ENCODE measurements at regions not wholly inside any gene's neighbourhood (a gene's known extent, or its start where the extent isn't known, plus 50 kb on each side); places are given as distances from the start of the nearest gene placed in this dataset.

DNA sequence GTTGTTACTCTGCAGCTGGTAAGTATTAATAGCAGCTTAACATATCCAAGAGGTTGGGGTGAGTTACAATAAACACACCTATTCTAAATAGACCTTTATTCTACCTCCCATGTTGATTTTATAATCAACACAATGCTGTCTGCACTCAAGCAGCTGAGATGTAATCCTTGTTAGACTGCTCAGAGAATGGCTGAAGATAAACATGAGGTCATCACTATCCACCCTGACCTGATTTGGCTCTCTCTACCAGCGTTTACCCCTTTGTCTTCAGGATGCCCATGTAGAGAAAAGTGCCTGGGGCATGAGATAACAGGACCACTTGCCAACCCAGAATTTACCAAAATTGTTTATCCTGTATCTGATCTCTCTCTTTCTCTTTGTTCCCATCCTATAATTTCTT, 220.7 kb upstream of the DEFB112 start:
- DNase-seq (no peak), ATAC-seq (no peak)
- Mint-ChIP-seq H3K4me3 (no peak overlapping the region), H3K27ac (no peak overlapping the region), H3K27me3 (no peaks in the 10 kb centered on the region), H3K4me1 (no peaks in the 10 kb centered on the region), H3K36me3 (ENCODE audit: low read depth) (no peaks in the 10 kb centered on the region), H3K9me3 (peaks cover 5% of the 10 kb centered on the region)

DNA sequence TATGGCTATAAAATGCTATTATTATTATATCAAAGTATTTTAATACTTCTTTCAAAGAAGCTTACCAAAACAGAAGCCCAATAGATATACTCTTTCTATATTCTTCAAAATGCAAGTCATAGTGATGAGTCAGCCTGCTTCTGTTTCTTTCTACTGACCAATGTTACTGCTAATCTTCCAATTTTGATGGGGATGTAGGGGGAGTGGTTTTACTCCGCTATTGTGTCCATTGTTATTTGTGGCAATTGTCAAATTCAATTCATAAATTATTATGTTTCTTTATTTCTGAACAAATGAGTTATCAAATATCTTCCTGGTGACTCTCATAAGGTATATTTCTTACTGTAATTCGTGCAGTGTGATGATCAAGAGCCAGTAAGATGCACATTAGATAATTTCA, 221.5 kb upstream of the DEFB112 start:
- no peaks in the 10 kb centered on the region for H3K36me3 Mint-ChIP-seq (ENCODE audit: low read depth)
- peaks cover 5% of the 10 kb centered on the region for H3K9me3 Mint-ChIP-seq
- H3K27me3 Mint-ChIP-seq: no peaks in the 10 kb centered on the region

DNA sequence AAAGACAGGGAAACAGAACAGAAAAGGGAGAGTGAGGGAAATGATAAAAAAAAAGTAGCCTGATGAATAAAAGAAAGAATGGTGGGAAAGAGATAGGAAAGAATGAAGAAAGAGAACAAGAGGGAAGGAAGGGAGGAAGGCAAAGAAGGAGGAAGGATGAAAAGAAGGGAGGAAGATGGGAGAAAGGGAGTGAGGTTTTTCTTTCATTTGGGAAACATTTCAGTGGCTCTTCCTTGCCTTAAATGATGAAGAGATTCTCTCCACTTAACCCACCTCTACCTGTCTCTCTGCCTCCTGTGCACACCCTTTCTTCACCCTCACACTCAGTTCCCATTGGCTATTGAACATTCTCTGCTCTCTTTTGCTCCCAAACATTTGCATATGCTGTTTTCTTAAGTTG, 222.1 kb upstream of the DEFB112 start:
- ATAC-seq: no peak
- DNase-seq: no peak
- no peaks in the 10 kb centered on the region for H3K27me3 Mint-ChIP-seq
- H3K4me1 Mint-ChIP-seq: no peaks in the 10 kb centered on the region
- H3K27ac Mint-ChIP-seq: no peak overlapping the region
- H3K4me3 Mint-ChIP-seq: no peak overlapping the region
- H3K36me3 Mint-ChIP-seq (ENCODE audit: low read depth): no peaks in the 10 kb centered on the region
- peaks cover 5% of the 10 kb centered on the region for H3K9me3 Mint-ChIP-seq

More for the DNA sequence above, 221.5 kb upstream of the DEFB112 start:
- DNase-seq (no peak), ATAC-seq (no peak)
- Mint-ChIP-seq H3K4me1 (no peaks in the 10 kb centered on the region), H3K4me3 (no peak overlapping the region), H3K27ac (no peak overlapping the region)

DNA sequence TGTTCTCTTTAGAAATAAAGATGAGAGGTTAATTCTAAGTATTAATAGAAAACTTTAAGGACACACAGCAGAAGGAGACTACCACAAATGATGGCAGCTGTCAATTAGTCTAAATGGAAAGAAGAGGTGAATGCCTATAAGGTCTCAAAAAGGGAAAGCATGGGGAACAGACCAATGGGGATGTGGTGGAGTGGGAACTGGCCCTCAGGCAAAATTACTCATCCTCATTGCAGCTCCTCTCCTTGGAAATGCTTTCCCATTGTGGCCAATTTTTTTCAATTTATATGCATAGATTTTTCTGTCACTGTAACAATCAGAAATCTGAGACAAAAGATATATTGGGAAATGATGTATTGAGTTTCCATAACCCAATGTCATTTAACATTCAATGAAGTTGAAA, 222.9 kb upstream of the DEFB112 start:
- Mint-ChIP-seq H3K27me3 (no peaks in the 10 kb centered on the region), H3K27ac (no peak overlapping the region), H3K36me3 (ENCODE audit: low read depth) (no peaks in the 10 kb centered on the region), H3K4me3 (no peak overlapping the region), H3K9me3 (peaks cover 5% of the 10 kb centered on the region), H3K4me1 (no peaks in the 10 kb centered on the region)
- no peak for ATAC-seq
- DNase-seq: no peak

DNA sequence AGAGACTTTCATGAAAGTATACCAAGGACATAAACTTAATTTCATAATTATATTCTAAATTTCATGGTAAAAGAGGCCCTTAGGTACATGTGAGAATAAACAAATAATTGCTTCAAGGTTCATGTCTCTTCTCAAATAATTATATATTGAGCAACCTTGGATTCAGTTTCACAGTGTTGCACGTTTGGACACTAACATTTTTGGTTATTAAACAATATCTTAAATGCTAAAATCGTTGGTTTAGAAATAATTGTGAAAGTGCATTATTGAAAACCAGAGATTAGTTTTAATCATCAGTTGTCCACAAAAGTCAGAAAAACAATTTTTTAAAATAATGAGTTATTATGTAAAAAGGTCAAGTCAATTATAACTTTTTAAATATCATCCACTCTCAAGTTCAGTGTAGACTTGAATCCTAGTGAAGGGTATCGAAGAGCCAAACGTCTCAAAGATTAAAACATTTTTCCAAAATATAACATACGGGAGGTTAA, 227.1 kb upstream of the DEFB112 start:
- no peaks in the 10 kb centered on the region for H3K27me3 Mint-ChIP-seq
- no peak for DNase-seq
- ATAC-seq: no peak
- no peak overlapping the region for H3K27ac Mint-ChIP-seq
- H3K4me1 Mint-ChIP-seq: no peaks in the 10 kb centered on the region
- no peak overlapping the region for H3K4me3 Mint-ChIP-seq
- no peaks in the 10 kb centered on the region for H3K36me3 Mint-ChIP-seq (ENCODE audit: low read depth)
- H3K9me3 Mint-ChIP-seq: peaks cover 10% of the 10 kb centered on the region

DNA sequence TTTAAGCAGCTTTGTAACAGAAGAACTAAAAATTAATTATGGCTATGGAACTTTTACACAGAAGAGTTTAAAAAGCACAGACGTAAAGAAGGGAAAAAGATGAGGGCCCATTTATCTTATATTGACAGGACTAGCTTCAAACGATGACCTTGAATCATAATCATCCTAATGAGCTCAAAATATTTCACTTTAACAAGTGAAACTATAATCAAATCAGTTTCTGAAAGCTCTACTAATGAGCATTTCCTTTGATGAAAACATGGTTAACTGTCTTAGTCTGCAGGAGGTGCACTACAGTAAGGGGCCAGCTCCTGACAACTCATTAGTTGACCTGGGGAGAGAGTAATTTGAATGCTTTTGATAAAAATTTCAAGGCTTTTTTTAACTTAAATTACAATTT, 228.0 kb upstream of the DEFB112 start:
- ATAC-seq (no peak), DNase-seq (no peak)
- Mint-ChIP-seq H3K4me3 (no peak overlapping the region), H3K27ac (no peak overlapping the region), H3K9me3 (peaks cover 10% of the 10 kb centered on the region), H3K4me1 (no peaks in the 10 kb centered on the region), H3K36me3 (ENCODE audit: low read depth) (no peaks in the 10 kb centered on the region), H3K27me3 (no peaks in the 10 kb centered on the region)

DNA sequence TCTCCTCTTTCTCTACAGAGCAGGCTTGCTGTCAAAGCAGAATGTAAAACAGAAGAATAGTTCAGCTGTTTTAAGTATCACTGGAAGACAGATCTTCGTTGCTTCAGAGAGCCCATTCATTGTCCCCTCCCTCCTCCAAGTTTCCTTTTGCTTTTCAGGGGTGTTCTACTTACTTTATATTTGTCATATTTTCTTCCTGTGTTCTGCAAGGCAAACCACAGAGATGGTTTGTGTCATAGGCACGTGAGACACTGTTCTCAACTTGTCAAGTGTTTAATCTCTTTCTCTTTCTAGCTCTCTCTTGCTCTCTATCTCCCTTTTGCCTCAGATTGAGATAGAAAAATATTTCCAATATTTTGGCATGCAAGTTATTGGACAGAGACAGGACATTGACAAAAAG, 228.9 kb upstream of the DEFB112 start:
- Mint-ChIP-seq H3K27me3 (no peaks in the 10 kb centered on the region), H3K4me1 (no peaks in the 10 kb centered on the region), H3K9me3 (peaks cover 10% of the 10 kb centered on the region), H3K36me3 (ENCODE audit: low read depth) (no peaks in the 10 kb centered on the region), H3K27ac (no peak overlapping the region), H3K4me3 (no peak overlapping the region)
- DNase-seq (no peak), ATAC-seq (no peak)

DNA sequence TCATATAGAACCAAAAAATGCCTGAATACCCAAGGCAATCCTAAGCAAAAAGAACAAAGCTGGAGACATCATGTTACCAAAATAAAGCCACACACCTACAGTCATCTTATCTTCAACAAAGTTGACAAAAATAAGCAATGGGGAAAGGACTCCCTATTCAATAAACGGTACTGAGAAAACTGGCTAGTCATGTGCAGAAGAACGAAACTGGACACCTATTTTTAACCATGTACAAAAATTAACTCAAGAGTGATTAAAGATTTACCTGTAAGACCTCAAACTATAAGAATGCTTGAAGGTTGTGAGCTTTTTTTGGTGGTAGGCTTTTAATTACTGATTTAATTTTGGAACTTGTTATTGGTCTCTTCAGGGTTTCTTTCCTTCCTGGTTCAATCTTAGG, 236.0 kb upstream of the DEFB112 start:
- Mint-ChIP-seq H3K4me3 (no peak overlapping the region), H3K27ac (no peak overlapping the region), H3K4me1 (no peaks in the 10 kb centered on the region), H3K9me3 (peaks cover 10% of the 10 kb centered on the region), H3K27me3 (no peaks in the 10 kb centered on the region), H3K36me3 (ENCODE audit: low read depth) (no peaks in the 10 kb centered on the region)
- ATAC-seq (no peak), DNase-seq (no peak)

DNA sequence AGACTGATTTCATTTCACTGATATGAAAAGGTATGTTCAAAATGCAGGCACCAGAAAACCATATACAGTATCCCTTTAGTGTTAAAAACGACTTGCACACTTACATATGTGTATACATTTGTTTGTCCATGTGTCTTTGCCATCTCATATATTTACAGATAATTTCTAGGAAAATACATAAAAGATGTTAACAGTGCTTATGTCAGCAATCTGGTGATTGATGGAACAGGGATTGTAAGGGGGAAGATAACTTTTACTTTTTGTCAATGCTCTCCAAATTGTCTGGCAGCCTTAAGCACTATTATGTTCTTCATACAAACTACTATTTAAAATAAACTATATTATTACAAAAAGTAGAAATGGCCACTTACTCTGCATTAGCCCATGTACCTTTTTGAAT, 238.5 kb upstream of the DEFB112 start:
- DNase-seq (no peak), ATAC-seq (no peak)
- H3K4me1 Mint-ChIP-seq: no peaks in the 10 kb centered on the region
- no peaks in the 10 kb centered on the region for H3K27me3 Mint-ChIP-seq
- peaks cover 10% of the 10 kb centered on the region for H3K9me3 Mint-ChIP-seq
- no peak overlapping the region for H3K4me3 Mint-ChIP-seq
- H3K36me3 Mint-ChIP-seq (ENCODE audit: low read depth): no peaks in the 10 kb centered on the region
- H3K27ac Mint-ChIP-seq: no peak overlapping the region

DNA sequence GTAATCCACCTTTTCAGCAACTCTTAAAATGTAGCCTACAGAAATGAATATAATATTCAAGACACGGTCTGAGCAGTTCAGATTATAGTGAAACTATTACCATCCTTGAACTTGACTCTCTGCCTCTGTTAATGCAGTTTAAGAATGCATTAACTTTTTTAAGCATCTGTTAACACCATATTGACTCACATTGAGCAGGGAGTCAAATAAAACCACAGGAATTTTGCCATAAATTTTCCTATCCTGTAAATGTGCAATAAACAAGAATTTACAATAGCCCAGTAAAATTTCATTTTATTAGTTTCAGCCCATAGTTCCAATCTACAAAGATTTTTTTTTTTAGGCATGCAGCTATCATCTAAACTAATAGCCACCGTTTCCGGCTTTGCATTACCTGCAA, 239.2 kb upstream of the DEFB112 start:
- DNase-seq (no peak), ATAC-seq (no peak)
- Mint-ChIP-seq H3K27ac (no peak overlapping the region), H3K4me3 (no peak overlapping the region), H3K9me3 (peaks cover 10% of the 10 kb centered on the region), H3K27me3 (no peaks in the 10 kb centered on the region), H3K4me1 (no peaks in the 10 kb centered on the region), H3K36me3 (ENCODE audit: low read depth) (no peaks in the 10 kb centered on the region)

DNA sequence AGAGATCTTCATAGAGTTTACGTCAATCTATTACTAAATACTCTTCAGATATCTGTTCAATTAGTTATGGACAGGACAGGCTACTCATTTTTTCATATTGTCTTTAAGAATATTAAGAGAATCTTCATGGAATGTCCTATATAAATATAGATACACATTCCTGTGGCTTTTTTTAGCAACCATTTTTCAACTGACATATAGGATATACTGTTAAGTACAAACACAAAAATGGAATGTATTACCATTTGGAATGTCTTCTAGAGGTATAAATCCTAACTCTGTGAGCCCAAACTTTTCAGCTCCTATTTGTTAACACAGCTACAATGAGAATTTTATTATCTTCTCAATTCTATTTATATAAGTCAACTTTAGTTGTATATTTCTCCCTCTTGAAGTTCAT, 239.6 kb upstream of the DEFB112 start:
- Mint-ChIP-seq H3K4me1 (no peaks in the 10 kb centered on the region), H3K27ac (no peak overlapping the region), H3K9me3 (peaks cover 8% of the 10 kb centered on the region), H3K27me3 (no peaks in the 10 kb centered on the region), H3K36me3 (ENCODE audit: low read depth) (no peaks in the 10 kb centered on the region), H3K4me3 (no peak overlapping the region)
- no peak for DNase-seq
- no peak for ATAC-seq

DNA sequence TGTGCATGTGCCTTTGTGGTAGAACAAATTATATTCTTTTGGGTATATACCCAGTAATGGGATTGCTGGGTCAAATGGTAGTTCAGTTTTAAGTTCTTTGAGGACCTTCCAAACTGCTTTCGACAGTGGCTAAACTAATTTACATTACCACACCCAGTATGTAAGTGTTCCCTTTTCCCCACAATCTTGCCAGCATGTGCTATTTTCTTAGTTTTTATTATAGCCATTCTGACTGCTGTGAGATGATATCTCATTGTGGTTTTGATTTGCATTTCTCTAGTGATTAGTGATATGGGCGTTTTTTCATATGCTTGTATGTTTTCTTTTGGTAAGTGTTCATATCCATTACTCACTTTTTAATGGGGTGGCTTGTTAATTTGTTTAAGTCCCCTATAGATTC, 251.6 kb upstream of the DEFB112 start:
- no peaks in the 10 kb centered on the region for H3K4me1 Mint-ChIP-seq
- DNase-seq: no peak
- no peaks in the 10 kb centered on the region for H3K9me3 Mint-ChIP-seq
- no peak overlapping the region for H3K27ac Mint-ChIP-seq
- H3K27me3 Mint-ChIP-seq: no peaks in the 10 kb centered on the region
- ATAC-seq: no peak
- no peaks in the 10 kb centered on the region for H3K36me3 Mint-ChIP-seq (ENCODE audit: low read depth)
- H3K4me3 Mint-ChIP-seq: no peak overlapping the region

DNA sequence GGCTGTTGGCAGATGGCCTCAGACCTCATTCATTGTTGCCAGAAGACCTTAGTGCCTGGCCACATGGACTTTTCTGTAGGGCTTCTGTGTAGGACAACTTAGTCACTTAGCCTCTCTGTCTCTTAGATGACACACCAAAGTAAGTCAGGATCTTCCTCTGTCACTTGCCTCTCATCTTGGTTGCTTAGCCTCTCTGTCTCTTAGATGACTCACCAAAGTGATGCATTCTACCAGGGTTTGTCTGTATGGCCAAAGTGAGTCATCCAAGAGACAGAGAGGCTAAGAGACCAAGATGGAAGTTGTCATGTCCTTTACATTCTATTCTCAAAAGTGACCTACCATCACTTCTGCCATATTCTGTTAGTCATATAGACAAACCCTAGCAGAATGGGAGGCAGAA, 255.9 kb upstream of the DEFB112 start:
- no peaks in the 10 kb centered on the region for H3K4me1 Mint-ChIP-seq
- H3K36me3 Mint-ChIP-seq (ENCODE audit: low read depth): no peaks in the 10 kb centered on the region
- H3K27ac Mint-ChIP-seq: no peak overlapping the region
- DNase-seq (no peak), ATAC-seq (peak; percentile 72)
- H3K27me3 Mint-ChIP-seq: no peaks in the 10 kb centered on the region
- H3K4me3 Mint-ChIP-seq: no peak overlapping the region
- peaks cover 12% of the 10 kb centered on the region for H3K9me3 Mint-ChIP-seq

DNA sequence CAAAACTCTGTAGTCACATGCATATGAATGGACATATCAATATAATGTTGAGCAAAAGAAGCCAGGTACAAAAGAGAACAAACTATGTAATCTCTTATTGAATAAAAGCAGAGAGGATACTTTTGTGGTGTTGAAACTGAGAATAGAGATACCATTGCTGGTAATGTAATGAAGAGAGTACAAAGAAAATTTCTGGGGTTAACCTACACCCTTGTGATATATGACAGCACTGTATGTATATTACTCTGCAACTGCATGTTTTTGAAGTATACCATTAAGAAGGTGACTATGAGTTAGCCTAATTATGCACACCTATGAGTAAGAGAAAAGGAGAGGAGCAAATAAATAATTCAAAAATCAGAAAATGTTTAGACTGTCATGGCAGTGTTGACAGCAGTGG, 268.8 kb upstream of the DEFB112 start:
- H3K4me3 Mint-ChIP-seq: no peak overlapping the region
- no peak overlapping the region for H3K27ac Mint-ChIP-seq
- ATAC-seq (no peak), DNase-seq (no peak)
- H3K9me3 Mint-ChIP-seq: peaks cover 8% of the 10 kb centered on the region
- H3K4me1 Mint-ChIP-seq: no peaks in the 10 kb centered on the region
- H3K27me3 Mint-ChIP-seq: no peaks in the 10 kb centered on the region
- no peaks in the 10 kb centered on the region for H3K36me3 Mint-ChIP-seq (ENCODE audit: low read depth)

DNA sequence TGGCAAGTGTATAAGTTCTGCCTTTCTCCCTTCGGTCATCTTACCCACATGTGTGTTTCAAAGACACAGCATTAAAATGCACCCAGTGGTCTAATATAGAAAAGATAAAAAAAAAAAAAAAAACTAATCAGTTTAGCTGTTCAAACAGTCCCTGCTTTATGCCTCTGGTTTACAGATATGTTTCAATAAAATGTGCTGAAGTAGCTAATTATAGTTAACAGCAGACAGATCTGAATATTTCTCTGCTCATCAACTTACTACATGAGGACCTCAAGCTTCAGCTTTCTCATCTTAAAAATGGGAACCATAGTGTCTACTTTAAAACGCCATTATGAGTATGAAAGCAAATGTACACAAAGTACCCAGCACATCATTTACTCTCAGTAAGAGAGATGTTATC, 280.6 kb upstream of the DEFB112 start:
- H3K4me3 Mint-ChIP-seq: no peak overlapping the region
- no peak overlapping the region for H3K27ac Mint-ChIP-seq
- no peaks in the 10 kb centered on the region for H3K4me1 Mint-ChIP-seq
- DNase-seq (no peak), ATAC-seq (no peak)
- no peaks in the 10 kb centered on the region for H3K27me3 Mint-ChIP-seq
- no peaks in the 10 kb centered on the region for H3K36me3 Mint-ChIP-seq (ENCODE audit: low read depth)
- peaks cover 16% of the 10 kb centered on the region for H3K9me3 Mint-ChIP-seq

DNA sequence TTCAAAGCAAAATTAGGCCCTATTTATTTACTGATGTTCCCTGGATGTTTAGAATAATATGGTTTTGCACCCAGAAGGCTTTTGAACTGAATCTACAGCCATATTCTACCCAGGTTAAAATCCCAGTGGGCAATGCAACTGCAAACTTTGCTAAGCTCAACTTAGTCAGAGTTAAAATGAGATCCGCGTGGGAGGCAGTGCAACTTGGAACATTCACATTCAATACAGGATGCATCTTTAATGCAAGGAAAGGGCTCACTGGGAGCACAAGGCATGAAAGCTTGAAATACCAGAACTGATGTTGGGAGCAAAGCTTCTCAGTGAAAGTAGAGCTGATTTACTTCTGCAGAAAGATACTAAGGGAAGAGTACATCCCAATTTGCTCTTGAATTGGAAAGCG, 281.2 kb upstream of the DEFB112 start:
- H3K36me3 Mint-ChIP-seq (ENCODE audit: low read depth): no peaks in the 10 kb centered on the region
- H3K4me3 Mint-ChIP-seq: no peak overlapping the region
- no peaks in the 10 kb centered on the region for H3K27me3 Mint-ChIP-seq
- H3K4me1 Mint-ChIP-seq: no peaks in the 10 kb centered on the region
- DNase-seq: no peak
- no peak for ATAC-seq
- H3K27ac Mint-ChIP-seq: no peak overlapping the region
- H3K9me3 Mint-ChIP-seq: peaks cover 11% of the 10 kb centered on the region
